ENCODE measurements at regions not wholly inside any gene's neighbourhood (a gene's known extent, or its start where the extent isn't known, plus 50 kb on each side); places are given as distances from the start of the nearest gene placed in this dataset.

GRCh38 chrX:36575670-36576069, 432.5 kb upstream of the FAM47C start:
- TF ChIP-seq CTCF (IDR thresholded peaks at IDR 0.05; ENCODE audit: low read length) (no peak), EZH2 (optimal IDR thresholded peaks at IDR 0.05; ENCODE audit: low read depth, low read length) (no peak), EZH2phosphoT487 (IDR thresholded peaks at IDR 0.05; ENCODE audit: low read length) (no peak)
